GM12891 (cell line): ENCODE measurements at regions not wholly inside any gene's neighbourhood (a gene's known extent, or its start where the extent isn't known, plus 50 kb on each side); places are given as distances from the start of the nearest gene placed in this dataset.

Source experiments
- DNase-seq: peaks from one replicate; pipeline ENCODE4 v3.0.0; 2011; ENCODE audit warnings: low spot score; ENCODE audit not compliant: insufficient read length
- FAIRE-seq: peaks from 2 replicates; lab custom pipeline; 2011; peaks lifted over from hg19 to GRCh38; lab: Jason Lieb, UNC
- PAX5 ChIP-seq: IDR thresholded peaks from 2 replicates; pipeline ENCODE4 v1.6.1; 2011; ENCODE audit warnings: low read length, moderate library complexity, mild to moderate bottlenecking; ENCODE audit not compliant: insufficient read depth, severe bottlenecking
- POLR2A ChIP-seq: IDR thresholded peaks from 2 replicates; pipeline ENCODE4 v1.6.1; 2011; ENCODE audit warnings: low read depth, low read length, control low read depth
- POLR2AphosphoS5 ChIP-seq: IDR thresholded peaks from 2 replicates; pipeline ENCODE4 v1.6.1; 2011; ENCODE audit warnings: low read depth, low read length, control low read depth
- POU2F2 ChIP-seq: IDR thresholded peaks from 2 replicates; pipeline ENCODE4 v1.6.1; 2011; ENCODE audit warnings: low read depth, mild to moderate bottlenecking, control low read depth, low read length, moderate library complexity
- SPI1 ChIP-seq: IDR thresholded peaks from 2 replicates; pipeline ENCODE4 v1.6.1; 2011; ENCODE audit warnings: low read depth, low read length, control low read depth
- TAF1 ChIP-seq: IDR thresholded peaks from 2 replicates; pipeline ENCODE4 v1.6.1; 2011; ENCODE audit warnings: low read depth, low read length, control low read depth

DNA sequence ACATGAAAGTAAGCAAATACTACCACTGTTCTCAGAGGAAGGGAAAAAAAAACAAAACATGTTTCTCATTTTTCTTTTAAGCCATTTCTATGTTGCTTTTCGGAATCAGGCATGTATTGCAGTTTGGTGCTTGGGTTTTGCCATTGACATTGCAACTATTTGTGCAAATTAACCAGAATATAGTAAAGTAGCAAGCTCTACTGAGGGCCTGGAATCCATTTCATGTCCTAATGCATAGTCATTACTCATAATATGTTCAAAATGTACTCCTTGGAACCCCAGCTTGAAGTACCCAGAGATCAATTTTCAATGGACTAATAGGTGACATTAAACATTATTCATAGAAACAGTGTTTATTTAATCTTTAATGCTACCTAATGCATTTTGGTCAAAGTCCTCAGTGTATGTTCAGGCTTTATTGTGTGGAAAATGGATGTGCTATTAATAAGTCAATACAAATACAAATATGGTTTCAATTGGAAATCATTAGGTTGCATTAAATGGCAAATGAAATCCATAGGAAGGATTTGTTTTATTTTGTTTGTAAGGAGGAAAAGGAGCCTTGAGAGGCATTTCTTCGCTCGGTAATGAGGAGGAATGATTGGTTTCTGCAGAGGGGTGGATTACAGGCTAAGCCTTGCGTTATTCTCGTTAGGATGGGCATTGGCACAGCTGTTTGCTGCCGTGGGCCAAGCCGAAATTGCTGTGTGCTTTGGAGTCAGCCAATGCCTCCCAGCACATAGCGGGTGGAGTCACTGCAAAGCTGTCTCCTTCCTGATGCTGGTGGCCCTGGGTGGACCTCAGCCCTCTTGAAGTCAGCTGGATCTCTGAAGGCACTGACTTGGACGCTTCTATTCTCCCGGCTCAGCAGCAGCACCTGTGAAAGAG lies 56.4 kb downstream of the MYCN start:
- no peak for FAIRE-seq
- no peak for DNase-seq
- TF ChIP-seq SPI1 (no peak), PAX5 (no peak), POLR2AphosphoS5 (no peak), POU2F2 (no peak), POLR2A (no peak), TAF1 (no peak)
